HepG2 (cell line): ENCODE measurements at regions not wholly inside any gene's neighbourhood (a gene's known extent, or its start where the extent isn't known, plus 50 kb on each side); places are given as distances from the start of the nearest gene placed in this dataset.

ENCODE experiments used
- NAIF1 ChIP-seq: sonication (generic); formaldehyde crosslinking; IDR thresholded peaks from 2 replicates; pipeline ENCODE4 v1.5.0; 2020; ENCODE audit warnings: mild to moderate bottlenecking, missing genetic modification reagents, borderline replicate concordance
- ZNF24 ChIP-seq: fragments of 450-650 bp; IDR thresholded peaks from 2 replicates; pipeline ENCODE4 v1.6.1; 2017; ENCODE audit warnings: antibody characterized with exemption, mild to moderate bottlenecking
- ZNF432 ChIP-seq: sonication (generic); formaldehyde crosslinking; IDR thresholded peaks from 2 replicates; pipeline ENCODE4 v1.5.0; 2020; ENCODE audit warnings: missing genetic modification reagents, mild to moderate bottlenecking, borderline replicate concordance
- ZNF703 ChIP-seq: sonication (generic); formaldehyde crosslinking; IDR thresholded peaks from 2 replicates; pipeline ENCODE4 v1.5.1; 2020; ENCODE audit warnings: missing genetic modification reagents, mild to moderate bottlenecking, moderate library complexity, borderline replicate concordance

GRCh38 chr5:179408611-179409010 lies 63.4 kb upstream of the ADAMTS2 start:
- TF ChIP-seq ZNF24 (no peak), ZNF703 (no peak), ZNF432 (no peak), NAIF1 (CRISPR knock-in tag) (no peak)
